DND-41 (cell line): ENCODE measurements at regions not wholly inside any gene's neighbourhood (a gene's known extent, or its start where the extent isn't known, plus 50 kb on each side); places are given as distances from the start of the nearest gene placed in this dataset.

ENCODE experiments used
- CTCF ChIP-seq: IDR thresholded peaks from 2 replicates; pipeline ENCODE4 v1.5.1; 2012; ENCODE audit warnings: borderline replicate concordance, low read length, moderate library complexity, mild to moderate bottlenecking; ENCODE audit not compliant: poor library complexity, severe bottlenecking; ENCODE audit errors: extremely low read depth
- EZH2 ChIP-seq: IDR thresholded peaks from 3 replicates; pipeline ENCODE4 v1.6.1; 2012; ENCODE audit warnings: borderline replicate concordance, low read depth, mild to moderate bottlenecking, moderate library complexity, low read length, inconsistent platforms; ENCODE audit not compliant: severe bottlenecking

- TF ChIP-seq CTCF (no peak), EZH2 (no peak)
Measured at GRCh38 chr2:17194083-17194482, 324.2 kb downstream of the RAD51AP2 start.
